ENCODE measurements at regions not wholly inside any gene's neighbourhood (a gene's known extent, or its start where the extent isn't known, plus 50 kb on each side); places are given as distances from the start of the nearest gene placed in this dataset.

DNA sequence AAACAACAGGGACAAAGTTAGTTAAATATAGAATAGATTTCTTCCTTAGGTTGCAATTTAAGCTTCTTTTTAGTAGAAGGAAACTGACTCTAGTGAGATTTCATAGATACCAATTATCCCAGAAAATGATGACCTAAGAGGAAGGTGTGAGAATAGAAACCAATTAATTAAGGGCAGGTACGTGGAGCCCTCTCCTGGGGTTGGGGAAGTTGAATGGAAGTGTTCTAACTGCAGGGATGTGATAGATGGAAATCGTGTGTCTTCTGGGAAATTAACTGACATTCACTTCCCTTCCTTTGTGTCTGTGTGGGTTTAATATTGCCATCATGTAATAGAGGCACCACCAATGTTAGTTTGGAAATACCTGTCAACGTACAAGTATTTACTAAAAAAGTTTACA, 204.1 kb upstream of the ANK2 start:
- Histone ChIP-seq H3K4me3 (no peak overlapping the region), H3K27me3 (ENCODE audit: control insufficient read depth in 2 of 2, insufficient read depth in 2 of 2, low read length in 2 of 2) (no peaks in the 10 kb centered on the region), H3K9me1 (ENCODE audit: control insufficient read depth, insufficient read depth, low read length) (no peaks in the 10 kb centered on the region), H3K27ac (ENCODE audit: extremely low read depth, low read depth, low read length) (no peak overlapping the region), H3K4me2 (ENCODE audit: insufficient read depth, low read length) (no peak overlapping the region), H3K36me3 (ENCODE audit: control insufficient read depth, insufficient read depth, low read length) (no peaks in the 10 kb centered on the region), H3K79me2 (ENCODE audit: control insufficient read depth, insufficient read depth, low read length) (no peaks in the 10 kb centered on the region), H4K20me1 (replicated peaks; ENCODE audit: control insufficient read depth, insufficient read depth, low read length) (no peaks in the 10 kb centered on the region), H3K9ac (ENCODE audit: insufficient read depth in 1 of 2, low read depth in 2 of 2, low read length in 2 of 2) (no peak overlapping the region), H3K4me1 (replicated peaks in 1 of 2; ENCODE audit: control insufficient read depth in 2 of 2, insufficient read depth in 2 of 2, low read length in 2 of 2) (no peaks in the 10 kb centered on the region), H3K9me3 (replicated peaks; ENCODE audit: control insufficient read depth, insufficient read depth, low read depth, low read length) (no peaks in the 10 kb centered on the region), H2AFZ (ENCODE audit: low read depth, low read length) (no peak overlapping the region)
- no peak for ATAC-seq
- in situ Hi-C loops (cut with MboI) (no loop called here), intact Hi-C loops (cut with micrococcal nuclease) (no loop called here)
- CTCF ChIA-PET (ENCODE audit: low intra/inter-chr PET ratio): no interaction called here
- no peak for FAIRE-seq
- 0% methylated on average over 3 of the region's 3 CpGs for WGBS (ENCODE audit: insufficient coverage, low coverage, missing lambda C conversion rate)
- DNase-seq (ENCODE audit: extremely low read depth in 1 of 4, low spot score in 3 of 4): no peak
- BruUV-seq (replicated peaks): no TSS peak
- TF ChIP-seq MCM3 (IDR thresholded peaks at IDR 0.05): no peak
- TF ChIP-seq ZNF347 (CRISPR knock-in tag; IDR thresholded peaks at IDR 0.05; ENCODE audit: low read depth): no peak
- no peak for TF ChIP-seq ZNF224 (CRISPR knock-in tag; IDR thresholded peaks at IDR 0.05)
- TF ChIP-seq, protein P1, sequence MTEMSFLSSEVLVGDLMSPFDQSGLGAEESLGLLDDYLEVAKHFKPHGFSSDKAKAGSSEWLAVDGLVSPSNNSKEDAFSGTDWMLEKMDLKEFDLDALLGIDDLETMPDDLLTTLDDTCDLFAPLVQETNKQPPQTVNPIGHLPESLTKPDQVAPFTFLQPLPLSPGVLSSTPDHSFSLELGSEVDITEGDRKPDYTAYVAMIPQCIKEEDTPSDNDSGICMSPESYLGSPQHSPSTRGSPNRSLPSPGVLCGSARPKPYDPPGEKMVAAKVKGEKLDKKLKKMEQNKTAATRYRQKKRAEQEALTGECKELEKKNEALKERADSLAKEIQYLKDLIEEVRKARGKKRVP (CRISPR knock-in tag; IDR thresholded peaks at IDR 0.05): no peak
- TF ChIP-seq FOXO4 (CRISPR knock-in tag; IDR thresholded peaks at IDR 0.05): no peak
- no peak for TF ChIP-seq TAF9B (IDR thresholded peaks at IDR 0.05; ENCODE audit: partially characterized antibody)
- TF ChIP-seq ZNF3 (CRISPR knock-in tag; IDR thresholded peaks at IDR 0.05): no peak
- TF ChIP-seq CEBPG (CRISPR knock-in tag; IDR thresholded peaks at IDR 0.05): no peak
- no peak for TF ChIP-seq CEBPG (tag; conservative IDR thresholded peaks at IDR 0.05 in 1 of 2, IDR thresholded peaks at IDR 0.05 in 1 of 2)
- TF ChIP-seq ZNF124 (CRISPR knock-in tag; IDR thresholded peaks at IDR 0.05): no peak
- TF ChIP-seq SIX5 (IDR thresholded peaks at IDR 0.05; ENCODE audit: borderline replicate concordance in 1 of 2, insufficient read depth in 1 of 2, low read depth in 1 of 2, low read length in 2 of 2): no peak
- TF ChIP-seq, protein P2, sequence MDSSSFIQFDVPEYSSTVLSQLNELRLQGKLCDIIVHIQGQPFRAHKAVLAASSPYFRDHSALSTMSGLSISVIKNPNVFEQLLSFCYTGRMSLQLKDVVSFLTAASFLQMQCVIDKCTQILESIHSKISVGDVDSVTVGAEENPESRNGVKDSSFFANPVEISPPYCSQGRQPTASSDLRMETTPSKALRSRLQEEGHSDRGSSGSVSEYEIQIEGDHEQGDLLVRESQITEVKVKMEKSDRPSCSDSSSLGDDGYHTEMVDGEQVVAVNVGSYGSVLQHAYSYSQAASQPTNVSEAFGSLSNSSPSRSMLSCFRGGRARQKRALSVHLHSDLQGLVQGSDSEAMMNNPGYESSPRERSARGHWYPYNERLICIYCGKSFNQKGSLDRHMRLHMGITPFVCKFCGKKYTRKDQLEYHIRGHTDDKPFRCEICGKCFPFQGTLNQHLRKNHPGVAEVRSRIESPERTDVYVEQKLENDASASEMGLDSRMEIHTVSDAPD (CRISPR knock-in tag; IDR thresholded peaks at IDR 0.05): no peak
- TF ChIP-seq CBX8 (IDR thresholded peaks at IDR 0.05; ENCODE audit: borderline replicate concordance, extremely low read depth, low read depth, low read length, poor library complexity, severe bottlenecking): no peak
- TF ChIP-seq ZNF263 (CRISPR knock-in tag; IDR thresholded peaks at IDR 0.05; ENCODE audit: borderline replicate concordance): no peak
- TF ChIP-seq, protein P3, sequence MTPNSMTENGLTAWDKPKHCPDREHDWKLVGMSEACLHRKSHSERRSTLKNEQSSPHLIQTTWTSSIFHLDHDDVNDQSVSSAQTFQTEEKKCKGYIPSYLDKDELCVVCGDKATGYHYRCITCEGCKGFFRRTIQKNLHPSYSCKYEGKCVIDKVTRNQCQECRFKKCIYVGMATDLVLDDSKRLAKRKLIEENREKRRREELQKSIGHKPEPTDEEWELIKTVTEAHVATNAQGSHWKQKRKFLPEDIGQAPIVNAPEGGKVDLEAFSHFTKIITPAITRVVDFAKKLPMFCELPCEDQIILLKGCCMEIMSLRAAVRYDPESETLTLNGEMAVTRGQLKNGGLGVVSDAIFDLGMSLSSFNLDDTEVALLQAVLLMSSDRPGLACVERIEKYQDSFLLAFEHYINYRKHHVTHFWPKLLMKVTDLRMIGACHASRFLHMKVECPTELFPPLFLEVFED (CRISPR knock-in tag; conservative IDR thresholded peaks at IDR 0.05): no peak
- TF ChIP-seq MYC (IDR thresholded peaks at IDR 0.05; ENCODE audit: low read depth, low read length): no peak
- no peak for TF ChIP-seq MYC (CRISPR knock-in tag; IDR thresholded peaks at IDR 0.05; ENCODE audit: borderline replicate concordance, low read depth)
- TF ChIP-seq ZNF436 (CRISPR knock-in tag; IDR thresholded peaks at IDR 0.05): no peak
- POLR2A ChIA-PET: no interaction called here
